ENCODE measurements at regions not wholly inside any gene's neighbourhood (a gene's known extent, or its start where the extent isn't known, plus 50 kb on each side); places are given as distances from the start of the nearest gene placed in this dataset.

GRCh38 chr1:17932164-17932563 is 175.4 kb upstream of the IGSF21 start:
- DNase-seq (ENCODE audit: low spot score), result no peak

DNA sequence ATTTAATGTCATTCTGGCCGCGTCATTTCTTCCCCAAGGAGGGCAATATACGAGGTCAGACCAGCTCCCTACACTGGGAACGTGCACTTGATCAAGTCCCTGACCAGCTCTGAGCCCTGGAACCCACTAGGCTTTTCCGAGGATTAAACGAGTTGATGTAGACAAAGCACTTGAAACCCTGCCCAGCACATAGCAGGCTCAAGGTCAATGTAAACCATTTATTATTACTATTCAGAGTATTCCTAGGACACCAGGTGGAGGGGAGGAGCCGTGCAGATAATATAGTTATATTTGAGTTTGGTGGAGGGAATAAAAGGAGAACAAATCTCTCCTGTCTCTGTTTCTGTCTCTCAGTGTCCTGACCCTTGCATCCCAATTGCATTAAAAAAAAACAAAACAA is 174.1 kb upstream of the IGSF21 start:
- DNase-seq (ENCODE audit: low spot score), result no peak

GRCh38 chr1:17933971-17934370 is 173.6 kb upstream of the IGSF21 start:
- no peak for DNase-seq (ENCODE audit: low spot score)

GRCh38 chr1:17935230-17935629 is 172.4 kb upstream of the IGSF21 start:
- no peak for DNase-seq (ENCODE audit: low spot score)

DNA sequence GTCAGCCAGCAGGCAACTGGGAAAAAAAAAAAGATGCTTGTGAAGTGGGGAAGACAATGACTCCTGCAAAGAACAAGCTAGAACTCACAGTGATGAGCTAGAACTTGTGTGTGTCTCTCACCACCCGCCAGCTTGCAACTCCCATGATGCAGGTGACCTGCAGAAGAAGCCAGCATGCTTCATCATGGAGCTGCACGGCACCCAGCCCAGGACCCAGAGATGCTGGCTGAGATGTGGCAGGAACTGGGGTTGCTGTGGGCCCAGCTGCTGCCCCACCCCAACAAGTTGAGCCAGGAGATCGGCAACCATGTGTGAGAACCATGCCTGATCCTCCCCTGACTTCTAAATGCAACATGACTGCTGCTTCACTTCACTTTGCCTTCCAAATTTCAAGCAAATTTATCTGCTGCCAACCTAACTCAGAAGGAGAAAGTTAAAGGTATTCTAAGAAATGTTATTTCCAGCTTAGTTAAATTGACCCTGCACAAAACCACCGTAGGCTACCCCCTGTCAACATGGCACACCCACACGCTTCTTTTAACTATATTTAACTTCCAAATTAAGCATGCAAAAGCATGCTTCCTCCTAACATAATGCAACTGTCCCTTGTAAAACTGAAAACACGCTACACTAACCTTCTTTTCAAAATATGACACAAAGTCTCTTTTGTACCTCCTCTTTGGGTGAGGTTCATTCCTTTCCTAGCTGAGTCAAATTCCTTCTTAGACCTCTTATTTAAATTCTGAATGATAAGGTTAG is 166.0 kb upstream of the IGSF21 start:
- no peak for DNase-seq (ENCODE audit: low spot score)

DNA sequence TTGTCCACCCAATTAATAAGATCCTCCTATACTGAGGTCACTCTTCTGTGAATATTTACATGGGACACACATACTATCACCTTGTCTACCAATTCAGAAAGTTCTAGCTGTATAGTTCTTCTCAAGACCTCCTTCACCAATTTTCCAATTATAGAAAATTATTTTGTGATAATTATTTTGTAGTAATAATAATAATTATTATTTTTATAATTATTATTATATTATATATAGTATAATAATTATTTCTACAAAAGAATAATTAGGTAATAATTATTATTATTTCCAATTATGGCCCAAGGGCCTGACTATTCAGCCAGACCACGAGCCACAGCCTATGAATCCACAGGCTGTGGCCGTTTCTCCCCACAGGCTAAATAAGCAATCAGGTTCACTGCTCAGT is 164.1 kb upstream of the IGSF21 start:
- no peak for DNase-seq (ENCODE audit: low spot score)

- DNase-seq (ENCODE audit: low spot score), result no peak
Observed at GRCh38 chr1:17944646-17945045, 163.0 kb upstream of the IGSF21 start.

GRCh38 chr1:17946434-17946833 is 161.2 kb upstream of the IGSF21 start:
- no peak for DNase-seq (ENCODE audit: low spot score)

GRCh38 chr1:17948594-17948993 is 159.0 kb upstream of the IGSF21 start:
- no peak for DNase-seq (ENCODE audit: low spot score)

DNA sequence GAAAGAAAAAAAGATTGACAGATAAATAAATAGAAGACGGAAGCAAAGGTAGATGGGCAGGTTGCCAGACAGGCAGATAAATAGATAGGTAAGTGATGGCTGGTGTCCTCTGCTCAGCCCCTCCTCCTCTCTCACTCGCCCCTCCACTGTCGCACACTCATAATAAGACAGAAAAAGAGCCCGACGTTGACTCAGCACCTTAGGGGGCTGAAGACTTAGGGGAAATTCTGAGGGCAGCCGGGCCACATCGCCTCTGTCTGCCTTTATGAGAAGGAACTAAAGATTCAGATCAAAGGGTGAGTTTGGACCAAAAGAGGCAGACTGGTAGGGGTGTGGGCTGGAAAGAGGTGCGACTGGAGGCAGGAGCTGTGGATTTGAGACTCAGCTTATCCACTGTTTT is 158.1 kb upstream of the IGSF21 start:
- no peak for DNase-seq (ENCODE audit: low spot score)

DNA sequence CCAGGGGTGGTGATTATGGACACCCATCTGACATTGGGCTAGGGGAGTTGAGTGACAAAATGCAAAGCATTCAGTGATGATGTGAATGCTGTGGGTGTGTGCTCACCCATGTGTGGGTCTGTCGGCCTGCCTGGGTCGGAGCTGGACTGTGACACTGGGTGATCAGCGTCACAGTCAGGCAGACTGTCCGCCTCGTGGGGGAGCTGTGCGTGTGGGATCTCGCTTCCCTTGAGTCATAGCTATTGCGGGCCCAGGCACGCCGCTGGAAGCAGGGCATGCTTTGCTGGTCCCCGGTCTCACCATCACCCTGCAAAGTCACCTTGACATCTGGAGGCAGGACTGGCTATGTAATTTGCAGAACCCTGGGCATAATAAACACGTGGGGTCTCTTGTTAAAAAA is 156.9 kb upstream of the IGSF21 start:
- no peak for DNase-seq (ENCODE audit: low spot score)

DNA sequence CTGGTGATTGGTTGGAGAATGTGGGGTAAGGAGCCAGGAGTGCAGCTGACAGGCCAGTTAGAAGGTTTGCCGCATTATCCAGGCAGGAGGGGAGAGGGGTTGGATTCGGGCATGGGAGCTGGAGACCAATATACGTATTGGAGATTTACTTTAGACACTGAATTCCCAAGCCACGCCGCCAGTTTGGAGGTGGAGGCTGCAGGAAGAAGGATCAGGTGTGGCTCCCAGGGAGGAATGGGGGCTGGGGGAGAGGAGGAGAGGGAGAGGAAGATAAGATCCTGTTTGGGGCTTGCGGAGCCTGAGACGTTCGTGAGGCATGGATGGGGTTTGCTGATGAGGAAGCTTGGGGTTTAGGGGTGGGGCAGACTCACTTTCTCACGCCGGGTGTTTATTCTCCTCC is 155.1 kb upstream of the IGSF21 start:
- DNase-seq (ENCODE audit: low spot score), result no peak

GRCh38 chr1:17953921-17954320 is 153.7 kb upstream of the IGSF21 start:
- no peak for DNase-seq (ENCODE audit: low spot score)

DNA sequence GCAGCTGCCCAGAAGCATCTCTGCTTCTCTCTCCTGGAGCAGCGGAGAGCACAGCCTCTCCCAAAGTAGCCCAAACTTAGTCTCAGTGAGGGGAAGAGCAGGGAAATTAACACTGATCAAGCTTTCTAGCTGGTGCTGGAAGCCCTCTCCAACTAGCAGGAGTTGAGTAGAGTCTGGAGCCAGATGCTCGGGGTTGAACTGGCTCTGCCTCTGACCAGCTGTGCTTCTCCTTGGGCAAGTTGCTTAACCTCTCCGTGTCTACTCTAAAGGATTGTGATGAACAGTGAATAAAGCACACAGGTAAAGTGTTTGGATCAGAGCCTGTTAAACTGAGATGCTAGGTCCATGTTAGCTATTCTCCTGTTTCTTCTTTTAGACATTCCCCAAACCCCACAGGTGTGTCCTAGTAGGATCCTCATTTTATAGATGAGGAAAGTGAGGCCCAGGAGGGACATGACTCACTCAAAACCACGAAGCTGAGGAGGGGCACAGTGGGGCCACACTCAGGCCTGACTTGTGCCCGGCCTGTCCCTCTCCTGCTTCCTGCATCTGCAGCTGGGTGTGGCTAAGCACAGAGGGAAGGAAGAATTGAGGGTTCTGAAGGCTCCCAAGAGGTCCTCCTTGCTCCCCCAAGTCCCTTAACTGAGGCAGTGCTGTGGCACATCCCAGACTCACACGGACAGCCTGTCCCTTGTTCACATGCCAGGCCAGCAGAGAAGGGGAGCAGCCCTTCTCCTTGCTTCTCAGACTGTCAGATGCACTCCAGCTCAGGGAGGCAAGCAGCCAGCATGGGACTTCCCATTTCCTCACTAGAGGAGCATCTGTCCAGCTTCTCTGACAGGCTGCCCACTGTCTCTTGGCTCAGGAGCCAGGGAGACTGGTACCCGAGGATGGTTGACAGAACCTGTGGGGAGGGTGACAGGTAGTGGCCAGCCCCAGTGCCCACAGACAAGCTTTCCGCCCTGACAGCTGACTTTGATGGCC is 152.0 kb upstream of the IGSF21 start:
- no peak for DNase-seq (ENCODE audit: low spot score)

DNA sequence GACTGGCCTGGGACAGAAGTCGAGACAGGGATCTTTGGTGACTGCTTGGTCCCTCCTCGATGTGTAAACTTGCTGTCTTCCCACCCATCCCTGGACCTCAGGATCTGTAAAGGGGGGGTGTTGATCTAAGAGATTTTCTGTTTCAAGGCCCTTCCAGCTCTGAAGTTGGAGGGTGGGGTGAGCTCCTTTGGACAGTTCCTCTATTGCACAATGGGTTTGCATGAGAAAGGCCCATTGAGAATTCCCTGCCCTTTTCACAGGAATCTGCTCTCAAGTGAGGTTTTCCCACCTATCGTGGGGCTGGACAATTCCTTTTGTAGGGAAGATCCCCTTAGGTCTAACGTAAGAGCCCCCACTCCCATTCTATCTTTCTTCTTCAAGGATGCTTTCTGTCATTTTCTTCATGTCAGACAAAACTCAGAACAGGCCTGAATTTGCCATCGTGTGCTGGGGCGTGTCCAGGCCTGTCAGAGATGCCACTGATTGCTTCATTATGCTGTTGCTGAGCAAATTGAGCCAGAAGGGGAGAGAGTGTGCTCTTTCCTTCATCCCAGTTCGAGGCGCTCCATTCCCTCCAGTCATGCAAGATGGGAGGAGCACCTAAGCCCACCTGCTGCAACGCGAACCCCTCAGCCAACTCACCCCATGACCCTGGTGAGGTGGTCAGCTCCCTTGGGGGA is 149.9 kb upstream of the IGSF21 start:
- DNase-seq (ENCODE audit: low spot score), result no peak

- DNase-seq (ENCODE audit: low spot score), result no peak
Observed at GRCh38 chr1:17958704-17959103, 148.9 kb upstream of the IGSF21 start.

GRCh38 chr1:17963513-17963912 is 144.1 kb upstream of the IGSF21 start:
- no peak for DNase-seq (ENCODE audit: low spot score)

DNA sequence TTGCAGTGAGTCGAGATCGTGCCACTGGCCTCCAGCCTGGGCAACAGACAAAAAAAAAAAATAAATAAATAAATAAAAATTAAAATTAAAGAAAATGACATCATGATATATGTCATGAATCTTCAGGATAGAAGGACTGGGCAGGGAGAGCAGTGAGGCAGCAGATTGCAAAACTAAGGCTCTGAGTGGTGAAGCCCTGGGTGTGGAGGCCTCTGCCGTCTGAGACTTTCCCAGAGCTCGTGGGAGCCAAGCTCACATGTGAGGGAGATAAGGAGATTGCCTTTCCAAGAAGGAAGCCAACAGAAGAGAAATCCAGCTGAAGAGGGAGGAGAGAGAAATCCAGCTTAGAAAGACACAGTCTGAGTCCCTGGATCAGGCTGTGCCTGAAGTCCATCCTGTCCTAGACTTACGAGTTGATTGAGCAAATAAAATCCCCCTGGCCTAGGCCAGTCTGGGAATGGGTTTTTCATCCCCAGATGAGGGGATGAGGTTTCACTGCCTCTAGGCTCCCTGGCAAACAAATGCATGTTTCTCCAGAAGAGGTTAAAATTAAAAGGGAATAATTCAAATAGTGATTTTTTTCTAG is 142.0 kb upstream of the IGSF21 start:
- no peak for DNase-seq (ENCODE audit: low spot score)

GRCh38 chr1:17966341-17966740 is 141.3 kb upstream of the IGSF21 start:
- no peak for DNase-seq (ENCODE audit: low spot score)

- peak; percentile 24 for DNase-seq (ENCODE audit: low spot score)
Observed at GRCh38 chr1:17967623-17968255, 139.9 kb upstream of the IGSF21 start.

- DNase-seq (ENCODE audit: low spot score), result no peak
Observed at GRCh38 chr1:17970757-17971156, 136.8 kb upstream of the IGSF21 start.

GRCh38 chr1:17973694-17974093 is 133.9 kb upstream of the IGSF21 start:
- no peak for DNase-seq (ENCODE audit: low spot score)

All from NAMALWA (cell line).